Esophagus squamous epithelium (tissue), 5 donors: ENCODE measurements at regions not wholly inside any gene's neighbourhood (a gene's known extent, or its start where the extent isn't known, plus 50 kb on each side); places are given as distances from the start of the nearest gene placed in this dataset.

Source experiments
- DNase-seq: peaks from one replicate; lab custom pipeline; 2025; lab: John Stamatoyannopoulos, UW
- H3K27ac ChIP-seq, 4 donors: fragments of 200-600 bp; sonication (generic); one replicate each; pipeline ENCODE4 v1.5.1; 2016 to 2019; ENCODE audit warnings: mild to moderate bottlenecking in 1 of 4
- H3K27me3 ChIP-seq, 4 donors: fragments of 200-600 bp; sonication (generic); 1 replicate in 3 of 4; 2 replicates in 1 of 4; pipeline versions ENCODE4 v1.5.1 to v1.6.0; 2017 to 2021; ENCODE audit warnings: antibody characterized with exemption in 1 of 4
- H3K36me3 ChIP-seq, 3 donors: fragments of 200-600 bp; sonication (generic); one replicate each; pipeline ENCODE4 v1.5.1; 2016 to 2019
- H3K4me1 ChIP-seq, 3 donors: fragments of 200-600 bp; sonication (generic); one replicate each; pipeline ENCODE4 v1.5.1; 2017 to 2019
- H3K4me3 ChIP-seq, 4 donors: fragments of 200-600 bp; sonication (generic); 1 replicate in 3 of 4; 2 replicates in 1 of 4; pipeline ENCODE4 v1.5.1; 2016 to 2019; ENCODE audit warnings: mild to moderate bottlenecking in 2 of 4, moderate library complexity in 1 of 4
- H3K9me3 ChIP-seq, 3 donors: fragments of 200-600 bp; sonication (generic); one replicate each; pipeline ENCODE4 v1.5.1; 2016 to 2019
- POLR2A ChIP-seq, 4 donors: fragments of 450-650 bp; IDR thresholded peaks; one replicate each; pipeline ENCODE4 v1.6.1; 2017; ENCODE audit warnings: antibody characterized with exemption in 4 of 4, mild to moderate bottlenecking in 4 of 4, moderate library complexity in 3 of 4
- WGBS, 2 donors: methylation state at CpG; one replicate each; pipeline ENCODE4 v1.1.5; 2018; 5-methylcytosine and 5-hydroxymethylcytosine counted together
- intact Hi-C: fragments of 100-400 bp; cut with DNase I; formaldehyde crosslinking; loops from one replicate; pipeline ENCODE4 v1.15.0; 2022
- TF ChIP-seq, protein P1 (sequence below), 6 experiments: fragments of 450-650 bp in 4 of 6; fragments of 200-600 bp in 2 of 6; sonication (generic) in 2 of 6; IDR thresholded peaks; one replicate each; pipeline ENCODE4 v1.5.1; 2016 to 2019; ENCODE audit warnings: antibody characterized with exemption in 6 of 6, mild to moderate bottlenecking in 4 of 6, moderate library complexity in 4 of 6
- donor health status: DM: yes; HTN: yes; CAD: no.

DNA sequence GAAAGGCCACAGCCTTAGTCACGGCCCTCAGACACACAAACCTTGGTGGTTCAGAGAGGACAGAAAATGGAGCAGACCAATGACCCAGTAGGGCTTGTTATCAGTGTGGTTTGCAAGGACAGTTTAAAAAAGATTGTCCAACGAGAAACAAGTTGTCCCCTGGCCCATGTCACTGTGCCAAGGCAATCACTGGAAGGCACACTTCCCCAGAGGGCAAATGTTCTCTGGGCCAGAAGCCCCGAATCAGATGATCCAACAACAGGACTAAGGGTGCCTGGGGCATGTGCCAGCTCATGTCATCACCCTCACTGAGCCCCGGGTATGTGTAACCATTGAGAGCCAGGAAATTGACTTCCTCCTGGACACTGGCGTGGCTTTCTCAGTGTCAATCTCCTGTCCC, 950.1 kb upstream of the CTNND2 start:
- no peak overlapping the region for H3K27ac ChIP-seq
- H3K27me3 ChIP-seq: no peaks in the 10 kb centered on the region
- H3K4me1 ChIP-seq: no peaks in the 10 kb centered on the region
- TF ChIP-seq, protein P1, sequence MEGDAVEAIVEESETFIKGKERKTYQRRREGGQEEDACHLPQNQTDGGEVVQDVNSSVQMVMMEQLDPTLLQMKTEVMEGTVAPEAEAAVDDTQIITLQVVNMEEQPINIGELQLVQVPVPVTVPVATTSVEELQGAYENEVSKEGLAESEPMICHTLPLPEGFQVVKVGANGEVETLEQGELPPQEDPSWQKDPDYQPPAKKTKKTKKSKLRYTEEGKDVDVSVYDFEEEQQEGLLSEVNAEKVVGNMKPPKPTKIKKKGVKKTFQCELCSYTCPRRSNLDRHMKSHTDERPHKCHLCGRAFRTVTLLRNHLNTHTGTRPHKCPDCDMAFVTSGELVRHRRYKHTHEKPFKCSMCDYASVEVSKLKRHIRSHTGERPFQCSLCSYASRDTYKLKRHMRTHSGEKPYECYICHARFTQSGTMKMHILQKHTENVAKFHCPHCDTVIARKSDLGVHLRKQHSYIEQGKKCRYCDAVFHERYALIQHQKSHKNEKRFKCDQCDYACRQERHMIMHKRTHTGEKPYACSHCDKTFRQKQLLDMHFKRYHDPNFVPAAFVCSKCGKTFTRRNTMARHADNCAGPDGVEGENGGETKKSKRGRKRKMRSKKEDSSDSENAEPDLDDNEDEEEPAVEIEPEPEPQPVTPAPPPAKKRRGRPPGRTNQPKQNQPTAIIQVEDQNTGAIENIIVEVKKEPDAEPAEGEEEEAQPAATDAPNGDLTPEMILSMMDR (IDR thresholded peaks at IDR 0.05): no peak
- no peak overlapping the region for H3K4me3 ChIP-seq
- no peaks in the 10 kb centered on the region for H3K9me3 ChIP-seq
- WGBS, 2 donors: 47 to 54% methylated on average over 4 to 5 of the region's 5 CpGs
- no peak for DNase-seq
- intact Hi-C loops: no loop called here
- H3K36me3 ChIP-seq: no peaks in the 10 kb centered on the region

DNA sequence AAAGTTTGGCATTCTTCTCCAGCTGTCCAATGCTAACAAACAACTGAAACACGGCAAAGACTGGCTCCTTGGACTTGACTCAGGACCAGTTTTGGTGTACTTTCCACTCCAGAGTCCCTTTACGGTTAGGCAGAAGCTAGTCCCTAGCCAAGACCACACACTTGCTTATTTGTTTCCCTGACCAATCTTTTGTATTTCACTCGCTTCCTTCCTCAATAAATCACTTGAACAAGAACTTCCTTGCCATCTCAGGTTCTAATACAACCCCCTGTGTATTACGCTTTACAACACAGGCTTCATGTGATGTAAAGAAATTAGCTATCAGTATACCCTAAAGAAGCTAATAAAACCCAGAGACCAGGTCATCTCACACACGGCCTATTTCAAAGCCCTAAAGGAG, 947.5 kb upstream of the CTNND2 start:
- intact Hi-C loops: no loop called here
- no peak for TF ChIP-seq POLR2A (IDR thresholded peaks at IDR 0.05)
- TF ChIP-seq, protein P1 (IDR thresholded peaks at IDR 0.05): no peak
- WGBS, 2 donors: 51 to 69% methylated on average over 5 of the region's 5 CpGs
- no peaks in the 10 kb centered on the region for H3K27me3 ChIP-seq
- no peak overlapping the region for H3K4me3 ChIP-seq
- no peak for DNase-seq
- H3K27ac ChIP-seq: no peak overlapping the region
- no peaks in the 10 kb centered on the region for H3K4me1 ChIP-seq
- no peaks in the 10 kb centered on the region for H3K9me3 ChIP-seq
- no peaks in the 10 kb centered on the region for H3K36me3 ChIP-seq

DNA sequence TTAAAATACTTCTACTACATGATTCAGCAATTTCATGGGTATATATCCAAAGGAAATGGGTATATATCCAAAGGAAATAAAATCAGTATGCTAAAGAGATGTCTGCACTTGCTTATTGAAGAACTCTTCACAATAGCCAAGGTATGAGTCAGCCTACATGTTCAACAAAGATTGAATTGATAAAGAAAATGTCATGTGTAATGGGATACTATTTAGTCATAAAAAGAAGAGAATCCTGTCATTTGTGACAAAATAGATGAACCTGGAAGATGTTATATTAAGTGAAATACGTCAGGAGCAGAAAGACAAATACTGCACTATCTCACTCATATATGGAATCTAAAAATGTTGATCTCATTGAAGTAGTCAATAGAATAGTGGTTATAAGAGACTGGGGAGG, 944.5 kb upstream of the CTNND2 start:
- intact Hi-C loops: no loop called here
- H3K27me3 ChIP-seq: no peaks in the 10 kb centered on the region
- 32 to 54% methylated on average over 1 of the region's 1 CpG for WGBS, 2 donors
- no peak overlapping the region for H3K4me3 ChIP-seq
- no peak overlapping the region for H3K27ac ChIP-seq
- TF ChIP-seq, protein P1 (IDR thresholded peaks at IDR 0.05): no peak
- no peak for TF ChIP-seq POLR2A (IDR thresholded peaks at IDR 0.05)
- no peak for DNase-seq
- no peaks in the 10 kb centered on the region for H3K9me3 ChIP-seq
- H3K36me3 ChIP-seq: no peaks in the 10 kb centered on the region
- no peaks in the 10 kb centered on the region for H3K4me1 ChIP-seq

DNA sequence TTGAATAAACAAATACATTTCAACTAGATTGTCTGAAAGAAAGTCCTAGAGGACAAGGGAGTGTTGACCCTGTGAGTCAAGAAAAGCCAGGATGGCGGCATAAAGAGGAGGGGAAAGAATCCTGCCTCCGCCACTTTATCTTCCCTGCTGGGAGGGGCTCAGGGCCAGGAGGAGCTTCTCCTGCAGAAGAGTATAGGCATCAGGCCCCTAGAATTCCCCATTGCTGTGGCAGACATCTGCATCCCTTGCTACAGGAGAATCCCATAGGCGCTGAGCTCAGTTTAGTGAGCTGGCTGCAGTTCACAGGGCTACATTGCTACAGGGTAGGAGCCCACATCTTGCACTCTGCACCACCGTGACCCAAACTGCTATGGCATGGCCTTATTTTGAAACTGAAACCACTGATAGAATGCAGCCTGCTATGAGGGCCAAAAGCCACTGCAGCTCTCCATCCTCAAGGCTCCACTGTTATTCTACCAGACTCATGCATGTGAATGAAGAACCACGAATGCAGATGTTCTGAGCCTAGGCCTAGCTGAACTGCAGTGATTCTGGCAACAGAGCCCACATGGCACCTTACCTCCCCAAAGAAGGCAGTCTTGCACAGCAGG, 941.4 kb upstream of the CTNND2 start:
- DNase-seq: no peak
- Histone ChIP-seq H3K9me3 (no peaks in the 10 kb centered on the region), H3K4me3 (no peak overlapping the region), H3K27me3 (no peaks in the 10 kb centered on the region), H3K36me3 (no peaks in the 10 kb centered on the region), H3K4me1 (no peaks in the 10 kb centered on the region), H3K27ac (no peak overlapping the region)
- intact Hi-C loops: no loop called here
- 75 to 86% methylated on average over 3 of the region's 5 CpGs for WGBS, 2 donors
- TF ChIP-seq POLR2A (IDR thresholded peaks at IDR 0.05): no peak
- TF ChIP-seq, protein P1 (IDR thresholded peaks at IDR 0.05): no peak

DNA sequence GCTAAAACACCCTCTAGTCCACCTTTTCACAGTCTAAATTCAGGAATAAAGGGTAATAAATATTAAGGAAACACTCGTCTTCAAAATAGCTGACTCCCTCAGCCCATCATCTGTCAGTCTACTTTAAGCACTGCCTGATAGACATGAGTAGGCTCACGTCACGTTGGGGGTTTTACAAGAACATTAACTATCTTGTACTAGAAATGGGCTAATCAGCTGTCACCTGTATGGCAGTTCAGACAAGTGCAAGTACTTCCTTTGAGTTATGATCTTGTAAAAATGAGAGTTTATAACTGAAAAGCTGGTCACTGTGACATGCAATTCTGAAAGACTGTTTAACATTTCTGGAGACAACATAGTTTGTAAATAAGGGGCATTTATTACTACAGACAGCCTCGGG, 936.7 kb upstream of the CTNND2 start:
- no peaks in the 10 kb centered on the region for H3K27me3 ChIP-seq
- no peak overlapping the region for H3K27ac ChIP-seq
- no peak overlapping the region for H3K4me3 ChIP-seq
- 44 to 57% methylated on average over 4 of the region's 4 CpGs for WGBS, 2 donors
- TF ChIP-seq, protein P1 (IDR thresholded peaks at IDR 0.05): no peak
- no peak for TF ChIP-seq POLR2A (IDR thresholded peaks at IDR 0.05)
- H3K36me3 ChIP-seq: no peaks in the 10 kb centered on the region
- no peaks in the 10 kb centered on the region for H3K9me3 ChIP-seq
- no peaks in the 10 kb centered on the region for H3K4me1 ChIP-seq
- intact Hi-C loops: no loop called here
- DNase-seq: no peak
